Osteoblast (primary cell): ENCODE measurements at regions not wholly inside any gene's neighbourhood (a gene's known extent, or its start where the extent isn't known, plus 50 kb on each side); places are given as distances from the start of the nearest gene placed in this dataset.

Experiments used
- DNase-seq: peaks from one replicate; pipeline ENCODE4 v3.0.0; 2011; ENCODE audit warnings: low spot score, mixed read lengths; ENCODE audit not compliant: insufficient read length; ENCODE audit errors: missing footprints
- H2AFZ ChIP-seq: 2 replicates; pipeline ENCODE4 v1.6.0; 2011; ENCODE audit warnings: mild to moderate bottlenecking, low read length
- H3K27ac ChIP-seq: 2 replicates; pipeline ENCODE4 v1.5.1; 2011; ENCODE audit warnings: mild to moderate bottlenecking, low read depth, low read length, moderate library complexity
- H3K27me3 ChIP-seq: 2 replicates; pipeline ENCODE4 v1.6.0; 2012; ENCODE audit warnings: mild to moderate bottlenecking, control low read depth, inconsistent platforms, low read length, moderate library complexity; ENCODE audit not compliant: insufficient read depth
- H3K36me3 ChIP-seq: 2 replicates; pipeline ENCODE4 v1.5.1; 2011; ENCODE audit warnings: mild to moderate bottlenecking, low read length, control low read depth, moderate library complexity; ENCODE audit not compliant: insufficient read depth
- H3K4me1 ChIP-seq: 2 replicates; pipeline ENCODE4 v1.5.1; 2011; ENCODE audit warnings: mild to moderate bottlenecking, low read length, control low read depth, moderate library complexity; ENCODE audit not compliant: insufficient read depth
- H3K4me2 ChIP-seq: 2 replicates; pipeline ENCODE4 v1.6.0; 2011; ENCODE audit warnings: mild to moderate bottlenecking, low read length; ENCODE audit not compliant: insufficient read depth
- H3K4me3 ChIP-seq: fragments of 200-600 bp; sonication (generic); 3 replicates; pipeline ENCODE4 v1.5.1; 2012; ENCODE audit warnings: mild to moderate bottlenecking, low read length, inconsistent platforms; ENCODE audit not compliant: insufficient read depth
- H3K79me2 ChIP-seq: 2 replicates; pipeline ENCODE4 v1.6.0; 2012; ENCODE audit warnings: mild to moderate bottlenecking, low read length, control low read depth, inconsistent platforms; ENCODE audit not compliant: insufficient read depth
- H3K9me3 ChIP-seq: 2 replicates; pipeline ENCODE4 v1.5.1; 2011; ENCODE audit warnings: low read depth, low read length, control low read depth
- H4K20me1 ChIP-seq: 2 replicates; pipeline ENCODE4 v1.6.0; 2012; ENCODE audit warnings: mild to moderate bottlenecking, low read length, control low read depth; ENCODE audit not compliant: insufficient read depth
- CTCF ChIP-seq: IDR thresholded peaks from 2 replicates; pipeline ENCODE4 v1.5.1; 2011; ENCODE audit warnings: mild to moderate bottlenecking, low read depth, low read length, moderate library complexity; ENCODE audit errors: extremely low read depth

GRCh38 chr2:216944733-216945132, 84.9 kb upstream of the TNP1 start:
- no peaks in the 10 kb centered on the region for H3K79me2 ChIP-seq
- H3K4me3 ChIP-seq, result no peak overlapping the region
- no peaks in the 10 kb centered on the region for H3K9me3 ChIP-seq
- DNase-seq, result no peak
- no peak for TF ChIP-seq CTCF
- H4K20me1 ChIP-seq, result no peaks in the 10 kb centered on the region
- H3K4me1 ChIP-seq, result no peaks in the 10 kb centered on the region
- no peak overlapping the region for H3K27ac ChIP-seq
- no peak overlapping the region for H3K4me2 ChIP-seq
- peaks cover 4% of the 10 kb centered on the region for H3K27me3 ChIP-seq
- H2AFZ ChIP-seq, result no peak overlapping the region
- H3K36me3 ChIP-seq, result no peaks in the 10 kb centered on the region

GRCh38 chr2:216943109-216943508, 83.2 kb upstream of the TNP1 start:
- TF ChIP-seq CTCF, result no peak
- Histone ChIP-seq H3K79me2 (no peaks in the 10 kb centered on the region), H3K27me3 (peaks cover 9% of the 10 kb centered on the region), H3K4me1 (no peaks in the 10 kb centered on the region), H3K36me3 (no peaks in the 10 kb centered on the region), H3K9me3 (no peaks in the 10 kb centered on the region), H3K4me3 (no peak overlapping the region), H2AFZ (no peak overlapping the region), H3K4me2 (no peak overlapping the region), H3K27ac (no peak overlapping the region), H4K20me1 (no peaks in the 10 kb centered on the region)
- DNase-seq, result no peak

- H3K4me2 ChIP-seq, result no peak overlapping the region
- no peaks in the 10 kb centered on the region for H3K9me3 ChIP-seq
- no peaks in the 10 kb centered on the region for H3K36me3 ChIP-seq
- H3K4me3 ChIP-seq, result no peak overlapping the region
- H3K79me2 ChIP-seq, result no peaks in the 10 kb centered on the region
- H4K20me1 ChIP-seq, result no peaks in the 10 kb centered on the region
- H3K4me1 ChIP-seq, result no peaks in the 10 kb centered on the region
- TF ChIP-seq CTCF, result no peak
- no peak for DNase-seq
- no peak overlapping the region for H2AFZ ChIP-seq
- no peak overlapping the region for H3K27ac ChIP-seq
- H3K27me3 ChIP-seq, result peaks cover 12% of the 10 kb centered on the region
Observed at GRCh38 chr2:216942465-216942864, 82.6 kb upstream of the TNP1 start.

- H3K27me3 ChIP-seq, result peaks cover 12% of the 10 kb centered on the region
- no peak for DNase-seq
- H3K4me1 ChIP-seq, result no peaks in the 10 kb centered on the region
- H3K9me3 ChIP-seq, result no peaks in the 10 kb centered on the region
- no peak overlapping the region for H3K27ac ChIP-seq
- no peaks in the 10 kb centered on the region for H3K79me2 ChIP-seq
- TF ChIP-seq CTCF, result no peak
- H3K4me2 ChIP-seq, result no peak overlapping the region
- no peaks in the 10 kb centered on the region for H4K20me1 ChIP-seq
- H3K4me3 ChIP-seq, result no peak overlapping the region
- no peaks in the 10 kb centered on the region for H3K36me3 ChIP-seq
- H2AFZ ChIP-seq, result no peak overlapping the region
Observed at GRCh38 chr2:216942016-216942415, 82.2 kb upstream of the TNP1 start.
